ENCODE measurements at regions not wholly inside any gene's neighbourhood (a gene's known extent, or its start where the extent isn't known, plus 50 kb on each side); places are given as distances from the start of the nearest gene placed in this dataset.

DNA sequence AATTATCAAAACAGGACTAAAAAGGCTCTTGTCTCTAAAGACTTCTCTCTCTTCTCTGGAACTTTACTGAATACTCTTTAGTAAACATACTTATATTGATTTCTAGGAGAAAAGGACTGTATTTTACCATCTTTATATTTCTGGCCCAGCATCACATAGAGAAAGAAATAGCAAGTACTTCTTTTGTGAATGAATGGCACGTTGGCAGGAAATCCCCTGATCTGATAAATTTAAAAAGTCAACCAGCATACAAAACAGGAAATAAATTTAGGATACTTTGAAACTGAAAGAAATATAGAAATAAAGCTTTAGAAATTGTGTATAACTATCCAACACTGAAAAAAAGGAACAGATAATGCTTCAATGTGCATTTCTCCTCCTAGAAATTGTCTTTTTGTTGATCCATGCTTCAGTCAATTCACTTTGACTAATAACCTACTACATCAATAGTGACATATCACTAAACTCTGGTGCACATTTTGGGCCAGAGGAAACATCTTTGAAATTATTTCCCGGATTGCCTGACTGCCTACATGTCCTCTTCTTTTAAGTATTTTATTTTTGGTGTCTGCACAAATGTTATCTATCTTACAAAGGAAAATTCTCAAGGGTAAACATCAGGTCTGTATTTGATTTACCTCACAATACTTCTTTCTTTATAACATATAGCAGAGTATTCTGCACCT is 183.5 kb upstream of the FSTL5 start:
- TF ChIP-seq, protein P1, sequence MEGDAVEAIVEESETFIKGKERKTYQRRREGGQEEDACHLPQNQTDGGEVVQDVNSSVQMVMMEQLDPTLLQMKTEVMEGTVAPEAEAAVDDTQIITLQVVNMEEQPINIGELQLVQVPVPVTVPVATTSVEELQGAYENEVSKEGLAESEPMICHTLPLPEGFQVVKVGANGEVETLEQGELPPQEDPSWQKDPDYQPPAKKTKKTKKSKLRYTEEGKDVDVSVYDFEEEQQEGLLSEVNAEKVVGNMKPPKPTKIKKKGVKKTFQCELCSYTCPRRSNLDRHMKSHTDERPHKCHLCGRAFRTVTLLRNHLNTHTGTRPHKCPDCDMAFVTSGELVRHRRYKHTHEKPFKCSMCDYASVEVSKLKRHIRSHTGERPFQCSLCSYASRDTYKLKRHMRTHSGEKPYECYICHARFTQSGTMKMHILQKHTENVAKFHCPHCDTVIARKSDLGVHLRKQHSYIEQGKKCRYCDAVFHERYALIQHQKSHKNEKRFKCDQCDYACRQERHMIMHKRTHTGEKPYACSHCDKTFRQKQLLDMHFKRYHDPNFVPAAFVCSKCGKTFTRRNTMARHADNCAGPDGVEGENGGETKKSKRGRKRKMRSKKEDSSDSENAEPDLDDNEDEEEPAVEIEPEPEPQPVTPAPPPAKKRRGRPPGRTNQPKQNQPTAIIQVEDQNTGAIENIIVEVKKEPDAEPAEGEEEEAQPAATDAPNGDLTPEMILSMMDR (IDR thresholded peaks at IDR 0.05) = no peak
- no peak for TF ChIP-seq FOSB (CRISPR knock-in tag; IDR thresholded peaks at IDR 0.05)
- no peak for TF ChIP-seq RNF2 (IDR thresholded peaks at IDR 0.05; ENCODE audit: borderline replicate concordance, low read depth)
- Histone ChIP-seq H3K27ac (no peak overlapping the region), H3K4me3 (no peak overlapping the region), H3K4me2 (no peak overlapping the region), H3K4me1 (no peaks in the 10 kb centered on the region), H3K9me3 (no peaks in the 10 kb centered on the region)
- ChIA-PET POLR2A (no interaction called here), CTCF (no interaction called here)
- 13% methylated on average over 2 of the region's 2 CpGs for WGBS (ENCODE audit: missing lambda C conversion rate)
- FAIRE-seq (no peak), DNase-seq (ENCODE audit: low read depth in 1 of 2, low spot score in 1 of 2) (no peak), ATAC-seq (no peak)

DNA sequence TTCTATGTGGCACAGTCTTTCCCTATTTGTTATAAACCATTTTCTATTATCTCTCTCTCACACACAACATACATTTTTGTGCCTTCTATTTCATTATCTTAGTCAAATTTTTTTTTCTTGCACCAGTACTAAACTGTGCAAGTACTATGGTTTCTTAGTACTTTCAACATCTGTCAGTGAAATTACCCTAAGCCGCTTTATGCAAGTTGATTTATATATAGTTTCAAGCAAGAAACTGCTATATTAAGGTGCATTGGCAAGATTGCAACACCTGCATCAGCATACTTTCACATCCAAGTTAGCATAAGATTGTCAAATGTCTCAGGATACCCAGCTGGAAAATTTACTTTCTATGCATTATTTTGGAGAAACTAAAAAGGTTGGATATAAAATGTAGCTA is 180.2 kb upstream of the FSTL5 start:
- ATAC-seq = no peak
- Histone ChIP-seq H3K9me3 (no peaks in the 10 kb centered on the region), H3K27ac (no peak overlapping the region), H3K4me2 (no peak overlapping the region), H3K4me3 (no peak overlapping the region), H3K4me1 (no peaks in the 10 kb centered on the region)
- FAIRE-seq = no peak
- ChIA-PET POLR2A (no interaction called here), CTCF (no interaction called here)
- TF ChIP-seq POLR2A (IDR thresholded peaks at IDR 0.05; ENCODE audit: low read length) (no peak), FOXS1 (CRISPR knock-in tag; IDR thresholded peaks at IDR 0.05) (no peak), ESRRA (IDR thresholded peaks at IDR 0.05; ENCODE audit: borderline replicate concordance, low read length) (no peak), ZSCAN20 (CRISPR knock-in tag; IDR thresholded peaks at IDR 0.05) (no peak), FOSL2 (IDR thresholded peaks at IDR 0.05) (no peak), FOSL2 (CRISPR knock-in tag; IDR thresholded peaks at IDR 0.05) (no peak), ZNF302 (CRISPR knock-in tag; IDR thresholded peaks at IDR 0.05) (no peak), KDM1A (IDR thresholded peaks at IDR 0.05; ENCODE audit: low read depth) (no peak), RFX5 (IDR thresholded peaks at IDR 0.05) (no peak), RAD21 (conservative IDR thresholded peaks at IDR 0.05 in 1 of 2, IDR thresholded peaks at IDR 0.05 in 1 of 2) (no peak)
- TF ChIP-seq, protein P2, sequence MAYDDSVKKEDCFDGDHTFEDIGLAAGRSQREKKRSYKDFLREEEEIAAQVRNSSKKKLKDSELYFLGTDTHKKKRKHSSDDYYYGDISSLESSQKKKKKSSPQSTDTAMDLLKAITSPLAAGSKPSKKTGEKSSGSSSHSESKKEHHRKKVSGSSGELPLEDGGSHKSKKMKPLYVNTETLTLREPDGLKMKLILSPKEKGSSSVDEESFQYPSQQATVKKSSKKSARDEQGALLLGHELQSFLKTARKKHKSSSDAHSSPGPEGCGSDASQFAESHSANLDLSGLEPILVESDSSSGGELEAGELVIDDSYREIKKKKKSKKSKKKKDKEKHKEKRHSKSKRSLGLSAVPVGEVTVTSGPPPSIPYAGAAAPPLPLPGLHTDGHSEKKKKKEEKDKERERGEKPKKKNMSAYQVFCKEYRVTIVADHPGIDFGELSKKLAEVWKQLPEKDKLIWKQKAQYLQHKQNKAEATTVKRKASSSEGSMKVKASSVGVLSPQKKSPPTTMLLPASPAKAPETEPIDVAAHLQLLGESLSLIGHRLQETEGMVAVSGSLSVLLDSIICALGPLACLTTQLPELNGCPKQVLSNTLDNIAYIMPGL (CRISPR knock-in tag; IDR thresholded peaks at IDR 0.05; ENCODE audit: borderline replicate concordance) = no peak
- TF ChIP-seq, protein P1 (IDR thresholded peaks at IDR 0.05) = no peak
- TF ChIP-seq, protein P3, sequence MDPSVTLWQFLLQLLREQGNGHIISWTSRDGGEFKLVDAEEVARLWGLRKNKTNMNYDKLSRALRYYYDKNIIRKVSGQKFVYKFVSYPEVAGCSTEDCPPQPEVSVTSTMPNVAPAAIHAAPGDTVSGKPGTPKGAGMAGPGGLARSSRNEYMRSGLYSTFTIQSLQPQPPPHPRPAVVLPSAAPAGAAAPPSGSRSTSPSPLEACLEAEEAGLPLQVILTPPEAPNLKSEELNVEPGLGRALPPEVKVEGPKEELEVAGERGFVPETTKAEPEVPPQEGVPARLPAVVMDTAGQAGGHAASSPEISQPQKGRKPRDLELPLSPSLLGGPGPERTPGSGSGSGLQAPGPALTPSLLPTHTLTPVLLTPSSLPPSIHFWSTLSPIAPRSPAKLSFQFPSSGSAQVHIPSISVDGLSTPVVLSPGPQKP (IDR thresholded peaks at IDR 0.05; ENCODE audit: low read depth, low read length) = no peak
- TF ChIP-seq, protein P4, sequence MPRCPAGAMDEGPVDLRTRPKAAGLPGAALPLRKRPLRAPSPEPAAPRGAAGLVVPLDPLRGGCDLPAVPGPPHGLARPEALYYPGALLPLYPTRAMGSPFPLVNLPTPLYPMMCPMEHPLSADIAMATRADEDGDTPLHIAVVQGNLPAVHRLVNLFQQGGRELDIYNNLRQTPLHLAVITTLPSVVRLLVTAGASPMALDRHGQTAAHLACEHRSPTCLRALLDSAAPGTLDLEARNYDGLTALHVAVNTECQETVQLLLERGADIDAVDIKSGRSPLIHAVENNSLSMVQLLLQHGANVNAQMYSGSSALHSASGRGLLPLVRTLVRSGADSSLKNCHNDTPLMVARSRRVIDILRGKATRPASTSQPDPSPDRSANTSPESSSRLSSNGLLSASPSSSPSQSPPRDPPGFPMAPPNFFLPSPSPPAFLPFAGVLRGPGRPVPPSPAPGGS (IDR thresholded peaks at IDR 0.05) = no peak
- no peak for DNase-seq (ENCODE audit: low read depth in 1 of 2, low spot score in 1 of 2)
- WGBS (ENCODE audit: missing lambda C conversion rate) = 72% methylated on average over 1 of the region's 1 CpG
